Central memory CD8-positive, alpha-beta T cell (primary cell): ENCODE measurements at regions not wholly inside any gene's neighbourhood (a gene's known extent, or its start where the extent isn't known, plus 50 kb on each side); places are given as distances from the start of the nearest gene placed in this dataset.

Experiments used
- ATAC-seq: fragments of 150-1000 bp; cut with Tn5 transposase; replicated peaks from 2 replicates; pipeline ENCODE4 v1.10.0; 2022; ENCODE audit warnings: mild to moderate bottlenecking, moderate FRiP score, moderate number of reproducible peaks; ENCODE audit not compliant: poor library complexity, severe bottlenecking; ENCODE audit errors: extremely low read depth
- DNase-seq, 2 donors: peaks; one replicate each; pipeline ENCODE4 v3.0.0; 2021; ENCODE audit warnings: low spot score in 2 of 2
- H3K27ac Mint-ChIP-seq: one replicate; pipeline ENCODE4 v1.8.0; 2022; ENCODE audit warnings: low read depth, mild to moderate bottlenecking, moderate library complexity, mixed read lengths
- H3K27me3 Mint-ChIP-seq: one replicate; pipeline ENCODE4 v1.8.0; 2022; ENCODE audit warnings: mixed read lengths
- H3K36me3 Mint-ChIP-seq: one replicate; pipeline ENCODE4 v1.8.0; 2022; ENCODE audit warnings: mild to moderate bottlenecking, moderate library complexity, mixed read lengths; ENCODE audit not compliant: insufficient read depth
- H3K4me1 Mint-ChIP-seq: one replicate; pipeline ENCODE4 v1.8.0; 2022; ENCODE audit warnings: mixed read lengths
- H3K4me3 Mint-ChIP-seq: one replicate; pipeline ENCODE4 v1.8.0; 2022; ENCODE audit warnings: mild to moderate bottlenecking, moderate library complexity, mixed read lengths
- H3K9me3 Mint-ChIP-seq: one replicate; pipeline ENCODE4 v1.8.0; 2022; ENCODE audit warnings: mixed read lengths

- no peak overlapping the region for H3K27ac Mint-ChIP-seq
- no peak overlapping the region for H3K4me3 Mint-ChIP-seq
- DNase-seq (no peak), ATAC-seq (no peak)
- peaks cover 20% of the 10 kb centered on the region for H3K9me3 Mint-ChIP-seq
- no peaks in the 10 kb centered on the region for H3K27me3 Mint-ChIP-seq
- H3K4me1 Mint-ChIP-seq, result no peaks in the 10 kb centered on the region
- H3K36me3 Mint-ChIP-seq, result no peaks in the 10 kb centered on the region
These were observed 382.3 kb upstream of the NXPH2 start for GRCh38 chr2:139162456-139162855.

- DNase-seq, result no peak
- Mint-ChIP-seq H3K27me3 (no peaks in the 10 kb centered on the region), H3K9me3 (peaks cover 27% of the 10 kb centered on the region), H3K36me3 (no peaks in the 10 kb centered on the region), H3K4me1 (no peaks in the 10 kb centered on the region), H3K27ac (no peak overlapping the region), H3K4me3 (no peak overlapping the region)
- no peak for ATAC-seq
These were observed 380.6 kb upstream of the NXPH2 start for GRCh38 chr2:139160836-139161235.

GRCh38 chr2:139159177-139159576, 379.0 kb upstream of the NXPH2 start:
- H3K36me3 Mint-ChIP-seq, result no peaks in the 10 kb centered on the region

GRCh38 chr2:139156730-139157129, 376.5 kb upstream of the NXPH2 start:
- H3K27me3 Mint-ChIP-seq, result no peaks in the 10 kb centered on the region
- H3K27ac Mint-ChIP-seq, result no peak overlapping the region
- H3K36me3 Mint-ChIP-seq, result no peaks in the 10 kb centered on the region
- DNase-seq (no peak), ATAC-seq (no peak)
- no peaks in the 10 kb centered on the region for H3K4me1 Mint-ChIP-seq
- peaks cover 25% of the 10 kb centered on the region for H3K9me3 Mint-ChIP-seq
- no peak overlapping the region for H3K4me3 Mint-ChIP-seq

More at GRCh38 chr2:139159177-139159576, 379.0 kb upstream of the NXPH2 start:
- H3K27me3 Mint-ChIP-seq, result no peaks in the 10 kb centered on the region
- no peak overlapping the region for H3K27ac Mint-ChIP-seq
- no peaks in the 10 kb centered on the region for H3K4me1 Mint-ChIP-seq
- DNase-seq (no peak), ATAC-seq (no peak)
- no peak overlapping the region for H3K4me3 Mint-ChIP-seq
- peaks cover 28% of the 10 kb centered on the region for H3K9me3 Mint-ChIP-seq

GRCh38 chr2:139155991-139156390, 375.8 kb upstream of the NXPH2 start:
- Mint-ChIP-seq H3K27me3 (no peaks in the 10 kb centered on the region), H3K4me3 (no peak overlapping the region), H3K9me3 (peaks cover 26% of the 10 kb centered on the region), H3K27ac (no peak overlapping the region), H3K4me1 (no peaks in the 10 kb centered on the region), H3K36me3 (no peaks in the 10 kb centered on the region)
- ATAC-seq, result no peak
- DNase-seq, result no peak

GRCh38 chr2:139142252-139142880, 362.2 kb upstream of the NXPH2 start:
- Mint-ChIP-seq H3K27me3 (no peaks in the 10 kb centered on the region), H3K9me3 (peaks cover 16% of the 10 kb centered on the region), H3K36me3 (no peaks in the 10 kb centered on the region), H3K27ac (no peak overlapping the region), H3K4me1 (no peaks in the 10 kb centered on the region), H3K4me3 (no peak overlapping the region)
- DNase-seq (no peak), ATAC-seq (no peak)

GRCh38 chr2:139124271-139124670, 344.1 kb upstream of the NXPH2 start:
- no peak overlapping the region for H3K27ac Mint-ChIP-seq
- DNase-seq (no peak), ATAC-seq (no peak)
- no peaks in the 10 kb centered on the region for H3K4me1 Mint-ChIP-seq
- no peak overlapping the region for H3K4me3 Mint-ChIP-seq
- no peaks in the 10 kb centered on the region for H3K36me3 Mint-ChIP-seq
- H3K9me3 Mint-ChIP-seq, result peaks cover 31% of the 10 kb centered on the region
- H3K27me3 Mint-ChIP-seq, result no peaks in the 10 kb centered on the region

- no peak for ATAC-seq
- no peaks in the 10 kb centered on the region for H3K36me3 Mint-ChIP-seq
- no peaks in the 10 kb centered on the region for H3K4me1 Mint-ChIP-seq
- no peak for DNase-seq
- H3K9me3 Mint-ChIP-seq, result peaks cover 29% of the 10 kb centered on the region
- H3K27ac Mint-ChIP-seq, result no peak overlapping the region
- H3K4me3 Mint-ChIP-seq, result no peak overlapping the region
- H3K27me3 Mint-ChIP-seq, result no peaks in the 10 kb centered on the region
These were observed 343.6 kb upstream of the NXPH2 start for GRCh38 chr2:139123795-139124194.

- no peak overlapping the region for H3K27ac Mint-ChIP-seq
- no peak for ATAC-seq
- H3K27me3 Mint-ChIP-seq, result no peaks in the 10 kb centered on the region
- H3K9me3 Mint-ChIP-seq, result peaks cover 27% of the 10 kb centered on the region
- H3K36me3 Mint-ChIP-seq, result no peaks in the 10 kb centered on the region
- DNase-seq, result no peak
- H3K4me3 Mint-ChIP-seq, result no peak overlapping the region
- no peaks in the 10 kb centered on the region for H3K4me1 Mint-ChIP-seq
These were observed 342.5 kb upstream of the NXPH2 start for GRCh38 chr2:139122711-139123158.

GRCh38 chr2:139099721-139100120, 319.5 kb upstream of the NXPH2 start:
- Mint-ChIP-seq H3K36me3 (no peaks in the 10 kb centered on the region), H3K4me1 (no peaks in the 10 kb centered on the region), H3K27ac (no peak overlapping the region), H3K9me3 (peaks cover 26% of the 10 kb centered on the region), H3K4me3 (no peak overlapping the region), H3K27me3 (no peaks in the 10 kb centered on the region)
- ATAC-seq (no peak), DNase-seq (no peak)

GRCh38 chr2:139098961-139099360, 318.8 kb upstream of the NXPH2 start:
- Mint-ChIP-seq H3K9me3 (peaks cover 26% of the 10 kb centered on the region), H3K4me3 (no peak overlapping the region), H3K27me3 (no peaks in the 10 kb centered on the region), H3K4me1 (no peaks in the 10 kb centered on the region), H3K27ac (no peak overlapping the region), H3K36me3 (no peaks in the 10 kb centered on the region)
- ATAC-seq, result no peak
- no peak for DNase-seq

GRCh38 chr2:139083121-139083520, 302.9 kb upstream of the NXPH2 start:
- Mint-ChIP-seq H3K36me3 (peaks cover 1% of the 10 kb centered on the region), H3K27me3 (no peaks in the 10 kb centered on the region), H3K27ac (no peak overlapping the region), H3K9me3 (peaks cover 15% of the 10 kb centered on the region), H3K4me3 (no peak overlapping the region), H3K4me1 (no peaks in the 10 kb centered on the region)
- ATAC-seq, result no peak
- no peak for DNase-seq

- ATAC-seq, result no peak
- Mint-ChIP-seq H3K4me1 (no peaks in the 10 kb centered on the region), H3K27ac (no peak overlapping the region), H3K4me3 (no peak overlapping the region), H3K27me3 (no peaks in the 10 kb centered on the region), H3K36me3 (no peaks in the 10 kb centered on the region), H3K9me3 (peaks cover 5% of the 10 kb centered on the region)
- DNase-seq, result no peak
These were observed 300.1 kb upstream of the NXPH2 start for GRCh38 chr2:139080244-139080643.
